OCI-LY3 (cell line): ENCODE measurements at regions not wholly inside any gene's neighbourhood (a gene's known extent, or its start where the extent isn't known, plus 50 kb on each side); places are given as distances from the start of the nearest gene placed in this dataset.

Experiments used
- H2AFZ ChIP-seq: fragments of 200-600, 300-600 bp; shearing (Covaris generic); 2 replicates; pipeline ENCODE4 v1.6.0; 2014; ENCODE audit warnings: antibody characterized with exemption, low read depth, low read length
- H3K27ac ChIP-seq: fragments of 200-600, 300-600 bp; sonication (generic); 2 replicates; pipeline ENCODE4 v1.5.1; 2014; ENCODE audit warnings: mild to moderate bottlenecking, low read length, moderate library complexity, mixed read lengths
- H3K27me3 ChIP-seq: fragments of 200-600, 300-600 bp; sonication (generic); 2 replicates; pipeline ENCODE4 v1.6.1; 2014; ENCODE audit warnings: low read depth, low read length, mixed read lengths
- H3K36me3 ChIP-seq: fragments of 200-600, 300-600 bp; sonication (generic); replicated peaks from 2 replicates; pipeline ENCODE3; 2014; ENCODE audit warnings: low read depth, low read length, mixed read lengths
- H3K4me1 ChIP-seq: fragments of 300-600, 200-600 bp; sonication (generic); 2 replicates; pipeline ENCODE4 v1.6.1; 2014; ENCODE audit warnings: low read length, mixed read lengths
- H3K4me2 ChIP-seq: fragments of 200-600, 300-600 bp; sonication (generic); 2 replicates; pipeline ENCODE4 v1.6.1; 2014; ENCODE audit warnings: low read length, mixed read lengths
- H3K4me3 ChIP-seq: fragments of 300-600, 200-600 bp; sonication (generic); 2 replicates; pipeline ENCODE4 v1.5.1; 2014; ENCODE audit warnings: antibody characterized with exemption, mild to moderate bottlenecking, low read length, moderate library complexity
- H3K79me2 ChIP-seq: fragments of 300-600, 200-600 bp; shearing (Covaris generic); 2 replicates; pipeline ENCODE4 v1.6.1; 2014; ENCODE audit warnings: mild to moderate bottlenecking, low read length, mixed read lengths
- H3K9ac ChIP-seq: fragments of 300-600, 200-600 bp; shearing (Covaris generic); 2 replicates; pipeline ENCODE4 v1.6.0; 2014; ENCODE audit warnings: mild to moderate bottlenecking, low read length, moderate library complexity
- H3K9me3 ChIP-seq: fragments of 200-600, 300-600 bp; shearing (Covaris generic); 2 replicates; pipeline ENCODE4 v1.6.1; 2014; ENCODE audit warnings: low read length, mixed read lengths; ENCODE audit not compliant: insufficient read depth
- H4K20me1 ChIP-seq: fragments of 200-600, 300-600 bp; sonication (generic); 2 replicates; pipeline ENCODE4 v1.6.1; 2016; ENCODE audit warnings: low read length, mixed read lengths; ENCODE audit not compliant: insufficient read depth
- CTCF ChIP-seq: fragments of 200-600, 300-600 bp; sonication (generic); IDR thresholded peaks from 2 replicates; pipeline ENCODE4 v1.5.1; 2014; ENCODE audit warnings: antibody characterized with exemption, low read length, low read depth
- EZH2phosphoT487 ChIP-seq: fragments of 200-600 bp; shearing (Covaris generic); IDR thresholded peaks from 2 replicates; pipeline ENCODE4 v1.6.1; 2018; ENCODE audit warnings: antibody characterized with exemption, mixed run types, low read depth

DNA sequence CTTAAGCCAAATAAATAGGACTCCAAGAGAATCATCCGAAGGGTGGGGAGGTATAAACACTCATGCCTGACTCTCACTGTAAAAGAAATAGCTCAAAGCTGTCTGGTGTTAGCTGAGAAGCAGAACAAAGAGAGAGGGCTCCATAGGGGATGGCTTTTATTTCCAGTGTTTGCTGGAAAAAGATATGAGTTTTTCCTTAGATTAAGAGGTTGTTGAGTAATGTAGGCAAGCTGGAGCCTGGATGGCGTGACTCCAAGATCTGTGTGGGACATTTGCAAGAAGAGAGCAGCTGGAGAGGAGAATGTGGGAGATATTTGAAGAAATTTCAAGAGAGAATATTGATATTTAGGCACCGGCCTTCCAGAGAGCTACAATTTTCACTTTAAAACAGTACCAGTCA lies 793.7 kb upstream of the RGMB start:
- no peak overlapping the region for H3K4me2 ChIP-seq
- H3K9ac ChIP-seq, result no peak overlapping the region
- no peaks in the 10 kb centered on the region for H3K9me3 ChIP-seq
- H3K27me3 ChIP-seq, result no peaks in the 10 kb centered on the region
- no peaks in the 10 kb centered on the region for H3K79me2 ChIP-seq
- TF ChIP-seq EZH2phosphoT487 (no peak), CTCF (no peak)
- no peaks in the 10 kb centered on the region for H3K4me1 ChIP-seq
- no peak overlapping the region for H2AFZ ChIP-seq
- no peaks in the 10 kb centered on the region for H4K20me1 ChIP-seq
- H3K36me3 ChIP-seq, result no peaks in the 10 kb centered on the region
- H3K27ac ChIP-seq, result no peak overlapping the region
- H3K4me3 ChIP-seq, result no peak overlapping the region

GRCh38 chr5:97980291-97980690 lies 793.2 kb upstream of the RGMB start:
- Histone ChIP-seq H3K27ac (no peak overlapping the region), H3K27me3 (no peaks in the 10 kb centered on the region), H3K9me3 (no peaks in the 10 kb centered on the region), H3K36me3 (no peaks in the 10 kb centered on the region), H3K79me2 (no peaks in the 10 kb centered on the region), H3K4me1 (no peaks in the 10 kb centered on the region), H4K20me1 (no peaks in the 10 kb centered on the region), H3K4me3 (no peak overlapping the region), H2AFZ (no peak overlapping the region), H3K9ac (no peak overlapping the region), H3K4me2 (no peak overlapping the region)
- TF ChIP-seq CTCF (no peak), EZH2phosphoT487 (no peak)

GRCh38 chr5:97986069-97986468 lies 787.4 kb upstream of the RGMB start:
- no peak overlapping the region for H3K4me2 ChIP-seq
- H3K4me3 ChIP-seq, result no peak overlapping the region
- no peaks in the 10 kb centered on the region for H4K20me1 ChIP-seq
- TF ChIP-seq EZH2phosphoT487, result no peak
- no peak for TF ChIP-seq CTCF
- H3K27ac ChIP-seq, result no peak overlapping the region
- no peaks in the 10 kb centered on the region for H3K79me2 ChIP-seq
- H3K9ac ChIP-seq, result no peak overlapping the region
- H3K36me3 ChIP-seq, result no peaks in the 10 kb centered on the region
- no peaks in the 10 kb centered on the region for H3K9me3 ChIP-seq
- no peaks in the 10 kb centered on the region for H3K27me3 ChIP-seq
- no peak overlapping the region for H2AFZ ChIP-seq
- H3K4me1 ChIP-seq, result no peaks in the 10 kb centered on the region

DNA sequence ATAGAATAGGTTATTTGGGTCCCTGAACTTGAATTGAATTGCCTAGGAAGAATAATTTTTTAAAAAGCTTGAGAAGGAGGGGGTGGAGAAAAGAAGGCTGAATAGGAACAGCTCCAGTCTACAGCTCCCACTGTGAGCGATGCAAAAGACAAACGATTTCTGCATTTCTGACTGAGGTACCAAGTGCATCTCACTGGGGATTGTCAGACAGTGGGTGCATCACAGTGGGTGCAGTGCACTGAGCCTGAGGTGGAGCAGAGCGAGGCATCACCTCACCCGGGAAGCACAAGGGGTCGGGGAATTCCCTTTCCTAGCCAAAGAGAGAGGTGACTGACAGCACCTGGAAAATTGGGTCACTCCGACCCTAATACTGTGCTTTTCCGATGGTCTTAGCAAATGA lies 782.2 kb upstream of the RGMB start:
- no peak overlapping the region for H3K9ac ChIP-seq
- no peak overlapping the region for H3K27ac ChIP-seq
- no peaks in the 10 kb centered on the region for H3K4me1 ChIP-seq
- TF ChIP-seq CTCF, result no peak
- TF ChIP-seq EZH2phosphoT487, result no peak
- no peaks in the 10 kb centered on the region for H3K79me2 ChIP-seq
- no peak overlapping the region for H3K4me3 ChIP-seq
- no peaks in the 10 kb centered on the region for H4K20me1 ChIP-seq
- no peak overlapping the region for H3K4me2 ChIP-seq
- no peak overlapping the region for H2AFZ ChIP-seq
- no peaks in the 10 kb centered on the region for H3K27me3 ChIP-seq
- H3K36me3 ChIP-seq, result no peaks in the 10 kb centered on the region
- no peaks in the 10 kb centered on the region for H3K9me3 ChIP-seq
